ENCODE measurements at regions not wholly inside any gene's neighbourhood (a gene's known extent, or its start where the extent isn't known, plus 50 kb on each side); places are given as distances from the start of the nearest gene placed in this dataset.
"Not testable (repeated sequence)": the region's sequence is repeated elsewhere in the genome, so short reads cannot be mapped to it uniquely, and the experiment has no call there.

- not testable (repeated sequence) for H3K4me3 Mint-ChIP-seq (ENCODE audit: unreplicated experiment); H3K4me1 Mint-ChIP-seq (ENCODE audit: unreplicated experiment); H3K36me3 Mint-ChIP-seq (ENCODE audit: unreplicated experiment); H3K27me3 Mint-ChIP-seq (ENCODE audit: unreplicated experiment); H3K27ac Mint-ChIP-seq (ENCODE audit: unreplicated experiment); DNase-seq (ENCODE audit: extremely low spot score, unreplicated experiment)
- H3K9me3 Mint-ChIP-seq (ENCODE audit: unreplicated experiment), result peaks cover 17% of the 10 kb centered on the region
These were observed 189.6 kb upstream of the FRG2C start for GRCh38 chr3:75474530-75474929.

- H3K36me3 Mint-ChIP-seq (ENCODE audit: unreplicated experiment); H3K4me3 Mint-ChIP-seq (ENCODE audit: unreplicated experiment); DNase-seq (ENCODE audit: extremely low spot score, unreplicated experiment); H3K4me1 Mint-ChIP-seq (ENCODE audit: unreplicated experiment); H3K27ac Mint-ChIP-seq (ENCODE audit: unreplicated experiment); H3K27me3 Mint-ChIP-seq (ENCODE audit: unreplicated experiment): not testable (repeated sequence)
- peaks cover 31% of the 10 kb centered on the region for H3K9me3 Mint-ChIP-seq (ENCODE audit: unreplicated experiment)
These were observed 167.5 kb upstream of the FRG2C start for GRCh38 chr3:75496600-75496999.

- H3K27ac Mint-ChIP-seq (ENCODE audit: unreplicated experiment); H3K36me3 Mint-ChIP-seq (ENCODE audit: unreplicated experiment); H3K27me3 Mint-ChIP-seq (ENCODE audit: unreplicated experiment); H3K4me3 Mint-ChIP-seq (ENCODE audit: unreplicated experiment); H3K4me1 Mint-ChIP-seq (ENCODE audit: unreplicated experiment); DNase-seq (ENCODE audit: extremely low spot score, unreplicated experiment): not testable (repeated sequence)
- H3K9me3 Mint-ChIP-seq (ENCODE audit: unreplicated experiment), result peaks cover 28% of the 10 kb centered on the region
These were observed 163.8 kb upstream of the FRG2C start for GRCh38 chr3:75500357-75500756.

- H3K27ac Mint-ChIP-seq (ENCODE audit: unreplicated experiment); DNase-seq (ENCODE audit: extremely low spot score, unreplicated experiment); H3K4me3 Mint-ChIP-seq (ENCODE audit: unreplicated experiment); H3K27me3 Mint-ChIP-seq (ENCODE audit: unreplicated experiment); H3K36me3 Mint-ChIP-seq (ENCODE audit: unreplicated experiment); H3K4me1 Mint-ChIP-seq (ENCODE audit: unreplicated experiment): not testable (repeated sequence)
- H3K9me3 Mint-ChIP-seq (ENCODE audit: unreplicated experiment), result peaks cover 28% of the 10 kb centered on the region
These were observed 162.0 kb upstream of the FRG2C start for GRCh38 chr3:75502171-75502570.

- not testable (repeated sequence) for H3K4me3 Mint-ChIP-seq (ENCODE audit: unreplicated experiment); H3K4me1 Mint-ChIP-seq (ENCODE audit: unreplicated experiment); H3K27me3 Mint-ChIP-seq (ENCODE audit: unreplicated experiment); H3K27ac Mint-ChIP-seq (ENCODE audit: unreplicated experiment); DNase-seq (ENCODE audit: extremely low spot score, unreplicated experiment); H3K36me3 Mint-ChIP-seq (ENCODE audit: unreplicated experiment)
- H3K9me3 Mint-ChIP-seq (ENCODE audit: unreplicated experiment), result peaks cover 28% of the 10 kb centered on the region
These were observed 161.1 kb upstream of the FRG2C start for GRCh38 chr3:75502769-75503756.

- no peak overlapping the region for H3K27ac Mint-ChIP-seq (ENCODE audit: unreplicated experiment)
- peaks cover 30% of the 10 kb centered on the region for H3K9me3 Mint-ChIP-seq (ENCODE audit: unreplicated experiment)
- TF ChIP-seq CTCF (IDR thresholded peaks at IDR 0.05), result no peak
- no peaks in the 10 kb centered on the region for H3K36me3 Mint-ChIP-seq (ENCODE audit: unreplicated experiment)
- no peaks in the 10 kb centered on the region for H3K4me1 Mint-ChIP-seq (ENCODE audit: unreplicated experiment)
- DNase-seq (ENCODE audit: extremely low spot score, unreplicated experiment), result no peak
- H3K27me3 Mint-ChIP-seq (ENCODE audit: unreplicated experiment), result no peaks in the 10 kb centered on the region
- no peak overlapping the region for H3K4me3 Mint-ChIP-seq (ENCODE audit: unreplicated experiment)
These were observed 157.5 kb upstream of the FRG2C start for GRCh38 chr3:75506603-75507002.

- H3K36me3 Mint-ChIP-seq (ENCODE audit: unreplicated experiment); DNase-seq (ENCODE audit: extremely low spot score, unreplicated experiment); H3K27me3 Mint-ChIP-seq (ENCODE audit: unreplicated experiment); H3K27ac Mint-ChIP-seq (ENCODE audit: unreplicated experiment); H3K4me3 Mint-ChIP-seq (ENCODE audit: unreplicated experiment); H3K4me1 Mint-ChIP-seq (ENCODE audit: unreplicated experiment): not testable (repeated sequence)
- peaks cover 25% of the 10 kb centered on the region for H3K9me3 Mint-ChIP-seq (ENCODE audit: unreplicated experiment)
These were observed 156.2 kb upstream of the FRG2C start for GRCh38 chr3:75507956-75508355.

GRCh38 chr3:75527657-75528056 is 136.5 kb upstream of the FRG2C start:
- not testable (repeated sequence) for H3K27me3 Mint-ChIP-seq (ENCODE audit: unreplicated experiment); H3K36me3 Mint-ChIP-seq (ENCODE audit: unreplicated experiment); H3K27ac Mint-ChIP-seq (ENCODE audit: unreplicated experiment); H3K4me3 Mint-ChIP-seq (ENCODE audit: unreplicated experiment); DNase-seq (ENCODE audit: extremely low spot score, unreplicated experiment); H3K4me1 Mint-ChIP-seq (ENCODE audit: unreplicated experiment)
- H3K9me3 Mint-ChIP-seq (ENCODE audit: unreplicated experiment), result peaks cover 40% of the 10 kb centered on the region

Measured in osteocyte (in vitro differentiated cells).